Loucy (cell line): ENCODE measurements at regions not wholly inside any gene's neighbourhood (a gene's known extent, or its start where the extent isn't known, plus 50 kb on each side); places are given as distances from the start of the nearest gene placed in this dataset.

Experiments used
- H2AFZ ChIP-seq: fragments of 200-600 bp; sonication (generic); 2 replicates; pipeline ENCODE4 v1.6.0; 2016; ENCODE audit warnings: antibody characterized with exemption, mild to moderate bottlenecking, low read length, moderate library complexity
- H3F3A ChIP-seq: fragments of 200-600 bp; 2 replicates; pipeline ENCODE4 v1.6.0; 2016; ENCODE audit warnings: antibody characterized with exemption, low read depth, mild to moderate bottlenecking
- H3K27me3 ChIP-seq: fragments of 200-600 bp; sonication (generic); 2 replicates; pipeline ENCODE4 v1.6.1; 2014; ENCODE audit warnings: low read length, mild to moderate bottlenecking; ENCODE audit not compliant: insufficient read depth, poor library complexity, severe bottlenecking
- H3K36me3 ChIP-seq: fragments of 200-600 bp; sonication (generic); 2 replicates; pipeline ENCODE4 v1.6.1; 2016; ENCODE audit warnings: low read length; ENCODE audit not compliant: insufficient read depth
- H3K4me1 ChIP-seq: fragments of 200-600 bp; sonication (generic); 2 replicates; pipeline ENCODE4 v1.5.1; 2014; ENCODE audit warnings: low read length, mild to moderate bottlenecking; ENCODE audit not compliant: insufficient read depth, poor library complexity, severe bottlenecking
- H3K4me2 ChIP-seq: fragments of 200-600 bp; sonication (generic); 2 replicates; pipeline ENCODE4 v1.6.0; 2014; ENCODE audit warnings: antibody characterized with exemption, low read length, low read depth, mild to moderate bottlenecking; ENCODE audit not compliant: poor library complexity, severe bottlenecking
- H3K4me3 ChIP-seq: fragments of 200-600 bp; sonication (generic); 2 replicates; pipeline ENCODE4 v1.5.1; 2014; ENCODE audit warnings: low read length, mild to moderate bottlenecking, mixed read lengths; ENCODE audit not compliant: poor library complexity, severe bottlenecking
- H3K79me2 ChIP-seq: fragments of 200-600 bp; sonication (generic); 2 replicates; pipeline ENCODE4 v1.6.1; 2014; ENCODE audit warnings: low read length; ENCODE audit not compliant: insufficient read depth
- H3K9ac ChIP-seq: fragments of 200-600 bp; sonication (generic); 2 replicates; pipeline ENCODE4 v1.6.0; 2014; ENCODE audit warnings: mild to moderate bottlenecking, low read depth, low read length, moderate library complexity; ENCODE audit not compliant: poor library complexity, severe bottlenecking
- H3K9me2 ChIP-seq: fragments of 200-600 bp; sonication (generic); replicated peaks from 2 replicates; pipeline ENCODE4 v1.6.1; 2016; ENCODE audit warnings: low read depth, low read length, mixed read lengths
- H3K9me3 ChIP-seq: fragments of 200-600 bp; sonication (generic); 2 replicates; pipeline ENCODE4 v1.6.1; 2014; ENCODE audit warnings: mild to moderate bottlenecking, antibody characterized with exemption, low read length, low read depth; ENCODE audit not compliant: insufficient read depth
- H4K20me1 ChIP-seq: fragments of 200-600 bp; sonication (generic); 2 replicates; pipeline ENCODE4 v1.6.0; 2014; ENCODE audit warnings: antibody characterized with exemption, low read length, mild to moderate bottlenecking; ENCODE audit not compliant: insufficient read depth, poor library complexity, severe bottlenecking
- EZH2phosphoT487 ChIP-seq: fragments of 200-600 bp; IDR thresholded peaks from 2 replicates; pipeline ENCODE4 v1.6.1; 2018; ENCODE audit warnings: antibody characterized with exemption, mild to moderate bottlenecking, moderate library complexity, borderline replicate concordance
- TF ChIP-seq, protein P1 (sequence below): fragments of 200-600 bp; sonication (generic); conservative IDR thresholded peaks from 2 replicates; pipeline ENCODE4 v1.5.1; 2014; ENCODE audit warnings: mild to moderate bottlenecking, antibody characterized with exemption, low read length

DNA sequence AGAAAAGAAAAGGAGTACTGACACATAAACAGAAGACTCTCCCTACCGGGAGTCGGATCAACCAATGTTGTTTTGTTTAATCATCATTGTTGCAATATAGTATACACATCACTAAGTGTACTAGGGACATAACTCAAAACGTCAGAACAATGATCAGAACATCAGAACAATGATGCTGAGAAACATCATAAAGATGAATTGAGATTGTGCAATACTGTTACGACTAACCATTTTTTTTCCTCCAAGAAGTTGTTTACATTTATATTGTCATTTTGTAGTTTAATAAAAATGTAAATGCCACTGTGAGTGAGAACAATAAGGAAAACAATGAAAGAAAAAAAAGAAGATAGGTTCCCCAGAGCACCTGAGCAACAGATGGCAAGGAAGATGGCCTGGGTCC lies 663.1 kb upstream of the PCDH15 start:
- H3K4me2 ChIP-seq = no peak overlapping the region
- H4K20me1 ChIP-seq = no peaks in the 10 kb centered on the region
- no peak overlapping the region for H2AFZ ChIP-seq
- no peaks in the 10 kb centered on the region for H3K27me3 ChIP-seq
- H3K9ac ChIP-seq = no peak overlapping the region
- no peaks in the 10 kb centered on the region for H3K36me3 ChIP-seq
- H3K9me3 ChIP-seq = no peaks in the 10 kb centered on the region
- no peaks in the 10 kb centered on the region; the same call in 1 of the 2 replicates for H3K9me2 ChIP-seq
- TF ChIP-seq, protein P1, sequence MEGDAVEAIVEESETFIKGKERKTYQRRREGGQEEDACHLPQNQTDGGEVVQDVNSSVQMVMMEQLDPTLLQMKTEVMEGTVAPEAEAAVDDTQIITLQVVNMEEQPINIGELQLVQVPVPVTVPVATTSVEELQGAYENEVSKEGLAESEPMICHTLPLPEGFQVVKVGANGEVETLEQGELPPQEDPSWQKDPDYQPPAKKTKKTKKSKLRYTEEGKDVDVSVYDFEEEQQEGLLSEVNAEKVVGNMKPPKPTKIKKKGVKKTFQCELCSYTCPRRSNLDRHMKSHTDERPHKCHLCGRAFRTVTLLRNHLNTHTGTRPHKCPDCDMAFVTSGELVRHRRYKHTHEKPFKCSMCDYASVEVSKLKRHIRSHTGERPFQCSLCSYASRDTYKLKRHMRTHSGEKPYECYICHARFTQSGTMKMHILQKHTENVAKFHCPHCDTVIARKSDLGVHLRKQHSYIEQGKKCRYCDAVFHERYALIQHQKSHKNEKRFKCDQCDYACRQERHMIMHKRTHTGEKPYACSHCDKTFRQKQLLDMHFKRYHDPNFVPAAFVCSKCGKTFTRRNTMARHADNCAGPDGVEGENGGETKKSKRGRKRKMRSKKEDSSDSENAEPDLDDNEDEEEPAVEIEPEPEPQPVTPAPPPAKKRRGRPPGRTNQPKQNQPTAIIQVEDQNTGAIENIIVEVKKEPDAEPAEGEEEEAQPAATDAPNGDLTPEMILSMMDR = no peak
- TF ChIP-seq EZH2phosphoT487 = no peak
- H3F3A ChIP-seq = no peaks in the 10 kb centered on the region
- no peaks in the 10 kb centered on the region for H3K79me2 ChIP-seq
- H3K4me3 ChIP-seq = no peak overlapping the region
- no peaks in the 10 kb centered on the region for H3K4me1 ChIP-seq

DNA sequence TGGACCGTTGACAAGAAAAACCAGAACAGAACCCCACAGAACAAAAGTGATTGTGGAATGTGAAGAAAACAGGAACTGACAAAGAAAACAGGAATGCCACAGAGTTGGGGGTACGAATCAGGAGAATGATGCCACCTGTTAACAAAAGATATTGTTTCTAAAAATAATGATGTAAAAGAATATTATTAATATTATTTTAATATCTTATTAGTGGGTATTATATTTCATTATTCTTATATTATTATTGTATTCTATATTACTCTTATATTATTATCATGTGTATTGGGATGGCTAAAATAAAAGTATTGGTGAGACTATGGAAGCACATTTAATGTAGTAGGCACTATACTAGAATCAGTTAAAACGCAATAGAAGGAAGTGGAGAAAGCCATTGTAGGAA lies 659.0 kb upstream of the PCDH15 start:
- Histone ChIP-seq H3K27me3 (no peaks in the 10 kb centered on the region), H3F3A (no peaks in the 10 kb centered on the region), H3K9me2 (no peaks in the 10 kb centered on the region), H3K4me1 (no peaks in the 10 kb centered on the region), H2AFZ (no peak overlapping the region), H3K9me3 (no peaks in the 10 kb centered on the region), H3K4me2 (no peak overlapping the region), H3K4me3 (no peak overlapping the region), H3K79me2 (no peaks in the 10 kb centered on the region), H3K36me3 (no peaks in the 10 kb centered on the region), H4K20me1 (no peaks in the 10 kb centered on the region), H3K9ac (no peak overlapping the region)
- TF ChIP-seq EZH2phosphoT487 = no peak
- TF ChIP-seq, protein P1 = no peak

DNA sequence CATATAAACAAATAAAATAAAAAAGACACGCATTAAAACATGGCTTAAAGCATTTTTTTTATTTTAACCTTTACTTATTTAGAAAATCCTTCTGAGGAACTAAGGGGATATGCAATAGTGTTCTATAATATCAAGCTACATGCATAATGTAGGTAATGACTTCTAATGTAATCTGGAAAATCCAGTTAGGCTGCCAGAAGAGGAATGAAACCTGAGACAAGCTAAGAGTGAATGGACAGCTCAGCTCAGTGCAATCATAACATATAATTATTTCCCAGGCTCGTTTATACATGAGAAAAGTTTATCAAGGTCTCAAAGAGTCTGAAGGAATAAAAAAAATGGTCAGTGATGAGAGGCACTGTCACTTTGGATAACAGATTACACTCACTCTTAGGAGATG lies 649.0 kb upstream of the PCDH15 start:
- TF ChIP-seq EZH2phosphoT487 = no peak
- TF ChIP-seq, protein P1 = no peak
- no peaks in the 10 kb centered on the region for H3K9me3 ChIP-seq
- no peak overlapping the region for H3K4me3 ChIP-seq

More for the DNA sequence above, 649.0 kb upstream of the PCDH15 start:
- Histone ChIP-seq H4K20me1 (no peaks in the 10 kb centered on the region), H3K36me3 (no peaks in the 10 kb centered on the region), H3K27me3 (no peaks in the 10 kb centered on the region), H3F3A (no peaks in the 10 kb centered on the region), H3K79me2 (no peaks in the 10 kb centered on the region), H3K4me1 (no peaks in the 10 kb centered on the region), H3K4me2 (no peak overlapping the region), H3K9me2 (no peaks in the 10 kb centered on the region), H3K9ac (no peak overlapping the region), H2AFZ (no peak overlapping the region)
